HEK293T (cell line): ENCODE measurements at regions not wholly inside any gene's neighbourhood (a gene's known extent, or its start where the extent isn't known, plus 50 kb on each side); places are given as distances from the start of the nearest gene placed in this dataset.

Experiments used
- CTCF ChIA-PET: fragments of 350-600 bp; formaldehyde crosslinking; extraction: SDS; loops from one replicate; lab custom pipeline; 2021; ENCODE audit warnings: antibody characterized with exemption, inconsistent platforms; lab: Yijun Ruan, JAX
- POLR2A ChIA-PET: fragments of 350-600 bp; formaldehyde crosslinking; extraction: SDS; loops from one replicate; lab custom pipeline; 2020; ENCODE audit warnings: antibody characterized with exemption, inconsistent platforms; lab: Yijun Ruan, JAX
- DNase-seq: peaks from one replicate; pipeline ENCODE4 v3.0.0; 2012; ENCODE audit warnings: mixed read lengths; ENCODE audit errors: extremely low spot score
- ARNT ChIP-seq: fragments of 450-650 bp; IDR thresholded peaks from 2 replicates; pipeline ENCODE4 v1.6.1; 2017; ENCODE audit warnings: mild to moderate bottlenecking
- BHLHE40 ChIP-seq: fragments of 450-650 bp; IDR thresholded peaks from 2 replicates; pipeline ENCODE4 v1.6.1; 2016; ENCODE audit warnings: mild to moderate bottlenecking, moderate library complexity, borderline replicate concordance
- CTBP1 ChIP-seq: fragments of 450-650 bp; IDR thresholded peaks from 2 replicates; pipeline ENCODE4 v1.6.1; 2016; ENCODE audit warnings: borderline replicate concordance
- ELF4 ChIP-seq: fragments of 450-650 bp; IDR thresholded peaks from 2 replicates; pipeline ENCODE4 v1.6.1; 2017; ENCODE audit warnings: antibody characterized with exemption
- FOXA1 ChIP-seq: fragments of 450-650 bp; IDR thresholded peaks from 2 replicates; pipeline ENCODE4 v1.6.1; 2016; ENCODE audit warnings: mild to moderate bottlenecking
- FOXK2 ChIP-seq: fragments of 450-650 bp; IDR thresholded peaks from 2 replicates; pipeline ENCODE4 v1.6.1; 2016; ENCODE audit warnings: mild to moderate bottlenecking
- FOXM1 ChIP-seq: fragments of 450-650 bp; IDR thresholded peaks from 2 replicates; pipeline ENCODE4 v1.6.1; 2017; ENCODE audit warnings: mild to moderate bottlenecking, borderline replicate concordance
- HDGF ChIP-seq: fragments of 450-650 bp; IDR thresholded peaks from 2 replicates; pipeline ENCODE4 v1.6.1; 2017; ENCODE audit warnings: antibody characterized with exemption, borderline replicate concordance
- L3MBTL2 ChIP-seq: fragments of 450-650 bp; conservative IDR thresholded peaks from 2 replicates; pipeline ENCODE4 v1.6.1; 2016; ENCODE audit warnings: mild to moderate bottlenecking
- LEF1 ChIP-seq: fragments of 450-650 bp; IDR thresholded peaks from 2 replicates; pipeline ENCODE4 v1.6.1; 2017; ENCODE audit warnings: mild to moderate bottlenecking, borderline replicate concordance
- NFRKB ChIP-seq: fragments of 450-650 bp; IDR thresholded peaks from 2 replicates; pipeline ENCODE4 v1.6.1; 2016; ENCODE audit warnings: mild to moderate bottlenecking, moderate library complexity
- SP1 ChIP-seq: fragments of 450-650 bp; IDR thresholded peaks from 2 replicates; pipeline ENCODE4 v1.6.1; 2017
- SUZ12 ChIP-seq: fragments of 450-650 bp; IDR thresholded peaks from 2 replicates; pipeline ENCODE4 v1.6.1; 2016; ENCODE audit warnings: mild to moderate bottlenecking
- TARDBP ChIP-seq: fragments of 450-650 bp; IDR thresholded peaks from 2 replicates; pipeline ENCODE4 v1.6.1; 2016
- ZNF384 ChIP-seq: fragments of 450-650 bp; IDR thresholded peaks from 2 replicates; pipeline ENCODE4 v1.6.1; 2016
- TF ChIP-seq, protein P1 (sequence below): fragments of 450-650 bp; IDR thresholded peaks from 2 replicates; pipeline ENCODE4 v1.6.1; 2016

DNA sequence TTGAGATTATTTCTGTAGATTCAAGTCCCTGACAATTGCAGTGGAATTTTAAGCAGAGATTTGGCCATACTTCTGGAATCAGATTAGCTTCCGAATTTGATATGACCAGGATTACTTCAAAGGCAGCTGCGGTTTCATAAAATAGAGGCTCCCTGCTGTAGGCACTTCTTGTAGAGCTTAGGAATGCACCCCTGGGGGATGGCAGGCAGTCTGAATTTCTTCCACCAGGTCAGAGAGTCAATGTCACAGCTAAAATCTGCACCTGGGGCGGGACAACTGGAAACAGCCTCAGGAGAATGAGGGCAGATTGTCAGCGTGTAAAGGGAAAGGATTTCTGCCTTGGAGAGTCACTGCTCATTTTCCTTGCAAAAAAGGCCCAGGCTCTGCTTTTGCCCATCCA is 182.6 kb downstream of the ARRDC4 start:
- POLR2A ChIA-PET: no interaction called here
- CTCF ChIA-PET: interaction anchor here (0.9 kb wide), 1 partner anchor 35 kb away, joined by 4 read pairs; no protein-coding TSS in a partner anchor
- TF ChIP-seq SUZ12 (no peak), TARDBP (no peak)
- no peak for DNase-seq

DNA sequence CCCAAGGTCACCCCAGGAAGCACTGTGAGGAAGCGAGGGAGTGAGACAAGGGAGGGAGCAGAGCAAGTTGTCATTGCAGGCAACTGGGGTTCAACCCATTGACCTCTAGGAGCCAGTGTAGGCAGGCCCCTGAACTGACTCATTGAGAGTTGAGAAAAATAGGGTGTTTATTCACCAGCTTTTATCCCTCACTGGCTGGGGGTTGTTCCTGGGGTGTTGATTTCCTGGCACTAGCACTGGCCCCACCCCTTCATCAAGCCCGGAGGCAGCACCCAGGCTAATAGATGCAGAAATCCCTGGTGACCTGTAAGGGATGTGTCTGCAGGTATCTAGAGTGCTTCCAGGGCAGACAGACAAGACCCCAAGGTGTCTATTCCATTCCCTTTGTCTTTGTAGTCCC is 183.9 kb downstream of the ARRDC4 start:
- CTCF ChIA-PET: interaction anchor here (0.7 kb wide), 1 partner anchor 624 kb away, joined by 3 read pairs; no protein-coding TSS in a partner anchor
- TF ChIP-seq SUZ12 (no peak), FOXM1 (no peak), L3MBTL2 (no peak), TARDBP (no peak), HDGF (no peak), SP1 (no peak), NFRKB (no peak), FOXK2 (no peak), ELF4 (no peak), ARNT (no peak), LEF1 (no peak), ZNF384 (no peak), CTBP1 (no peak), FOXA1 (no peak), BHLHE40 (no peak)
- TF ChIP-seq, protein P1, sequence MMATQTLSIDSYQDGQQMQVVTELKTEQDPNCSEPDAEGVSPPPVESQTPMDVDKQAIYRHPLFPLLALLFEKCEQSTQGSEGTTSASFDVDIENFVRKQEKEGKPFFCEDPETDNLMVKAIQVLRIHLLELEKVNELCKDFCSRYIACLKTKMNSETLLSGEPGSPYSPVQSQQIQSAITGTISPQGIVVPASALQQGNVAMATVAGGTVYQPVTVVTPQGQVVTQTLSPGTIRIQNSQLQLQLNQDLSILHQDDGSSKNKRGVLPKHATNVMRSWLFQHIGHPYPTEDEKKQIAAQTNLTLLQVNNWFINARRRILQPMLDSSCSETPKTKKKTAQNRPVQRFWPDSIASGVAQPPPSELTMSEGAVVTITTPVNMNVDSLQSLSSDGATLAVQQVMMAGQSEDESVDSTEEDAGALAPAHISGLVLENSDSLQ: no peak

DNA sequence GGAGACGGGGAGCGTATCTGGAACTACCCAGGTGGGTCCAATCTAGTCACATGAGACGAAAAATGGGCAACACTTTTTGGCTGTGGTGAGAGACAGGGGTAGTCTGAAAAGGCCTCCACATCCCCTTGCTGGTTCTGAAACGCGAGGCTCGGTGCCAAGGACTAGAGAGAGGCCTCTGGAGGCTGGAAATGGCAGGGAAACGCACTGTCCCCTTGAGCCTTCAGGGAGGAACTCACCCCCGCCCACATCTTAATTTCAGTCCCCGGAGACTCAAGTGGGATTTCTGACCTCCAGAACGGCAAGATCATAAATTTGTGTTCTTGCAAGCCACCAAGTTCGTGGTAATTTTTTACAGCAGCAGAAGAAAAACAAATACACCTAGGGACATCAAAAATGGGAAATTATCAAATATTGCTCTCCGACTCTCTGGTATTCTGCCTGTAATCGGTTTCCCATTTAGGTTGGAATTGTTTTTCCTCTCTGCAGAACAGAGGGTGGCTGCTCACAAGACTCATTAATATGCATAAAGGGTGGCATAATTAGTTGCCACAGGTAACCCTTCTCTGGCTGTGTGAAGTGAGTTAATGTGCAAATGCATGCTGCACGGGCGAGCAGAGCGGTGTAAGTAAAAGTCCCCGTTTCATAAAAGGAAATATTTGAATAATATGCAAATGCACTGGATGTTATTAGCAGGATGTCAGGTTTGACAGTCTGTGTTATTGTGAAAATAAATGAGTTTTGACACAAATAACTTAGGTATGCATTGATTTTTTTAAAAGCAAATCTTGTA is 185.7 kb downstream of the ARRDC4 start:
- no peak for TF ChIP-seq SP1
- TF ChIP-seq BHLHE40: no peak
- no peak for TF ChIP-seq FOXA1
- no peak for TF ChIP-seq SUZ12
- no peak for TF ChIP-seq ZNF384
- TF ChIP-seq L3MBTL2: no peak
- no peak for TF ChIP-seq FOXK2
- no peak for TF ChIP-seq HDGF
- TF ChIP-seq ELF4: no peak
- TF ChIP-seq NFRKB: no peak
- no peak for TF ChIP-seq CTBP1
- DNase-seq: no peak
- CTCF ChIA-PET: no interaction called here
- POLR2A ChIA-PET: no interaction called here

More for the DNA sequence above, 183.9 kb downstream of the ARRDC4 start:
- POLR2A ChIA-PET: no interaction called here
- DNase-seq: no peak

DNA sequence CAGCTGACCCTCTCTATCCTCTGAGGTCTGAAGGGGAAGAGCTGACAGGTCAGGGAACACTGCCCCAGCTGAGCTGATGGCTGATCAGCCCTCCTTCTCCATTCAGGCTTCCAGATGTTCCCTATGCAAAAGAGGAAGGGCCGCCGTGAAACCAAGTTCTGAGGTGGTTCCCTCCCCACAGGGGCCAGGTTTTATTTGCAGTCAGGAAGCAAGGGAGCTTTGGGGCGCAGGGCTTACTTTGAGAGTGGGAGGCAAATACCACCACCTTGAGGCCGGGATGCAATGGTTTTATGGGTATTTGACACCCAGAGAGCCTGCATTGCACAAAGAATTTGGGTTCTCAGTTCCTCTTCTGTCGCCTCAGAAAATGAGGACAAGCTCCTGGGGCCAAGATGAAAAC is 186.9 kb downstream of the ARRDC4 start:
- TF ChIP-seq SP1 (no peak), ELF4 (no peak), LEF1 (no peak), NFRKB (no peak), ARNT (no peak), HDGF (no peak), SUZ12 (no peak), ZNF384 (no peak), L3MBTL2 (no peak), CTBP1 (no peak), FOXA1 (no peak), BHLHE40 (no peak), TARDBP (no peak), FOXM1 (no peak), FOXK2 (no peak)
- TF ChIP-seq, protein P1: no peak
- ChIA-PET POLR2A (no interaction called here), CTCF (interaction anchor here (1.0 kb wide), 1 partner anchor 248 kb away, joined by 3 read pairs; no protein-coding TSS in a partner anchor)
- DNase-seq: no peak

DNA sequence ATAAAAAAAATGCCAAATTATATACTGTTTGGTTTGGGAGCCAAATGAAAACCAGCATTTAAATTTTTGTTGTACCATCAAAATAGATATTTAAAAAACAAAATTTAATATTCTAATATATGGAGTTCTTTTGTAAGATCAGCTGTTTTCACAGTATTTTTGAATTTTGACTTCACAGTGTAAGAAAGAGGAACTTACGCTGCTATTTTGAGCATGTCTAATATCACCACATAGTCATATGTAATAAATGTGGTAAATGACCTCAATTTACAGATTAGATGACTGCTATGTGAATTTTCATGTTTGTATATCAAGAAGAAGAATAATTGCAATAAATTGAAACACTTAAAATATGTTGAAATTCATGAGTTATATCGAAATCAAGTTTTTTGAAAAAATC is 189.6 kb downstream of the ARRDC4 start:
- ChIA-PET POLR2A (no interaction called here), CTCF (no interaction called here)
- no peak for TF ChIP-seq L3MBTL2
- TF ChIP-seq, protein P1: no peak
- no peak for TF ChIP-seq BHLHE40
- no peak for TF ChIP-seq TARDBP
- TF ChIP-seq FOXM1: no peak
- no peak for TF ChIP-seq ZNF384
- no peak for TF ChIP-seq SUZ12
- no peak for TF ChIP-seq SP1
- no peak for TF ChIP-seq HDGF
- TF ChIP-seq CTBP1: no peak
- TF ChIP-seq FOXK2: no peak
- TF ChIP-seq FOXA1: no peak
- TF ChIP-seq ARNT: no peak
- no peak for DNase-seq

DNA sequence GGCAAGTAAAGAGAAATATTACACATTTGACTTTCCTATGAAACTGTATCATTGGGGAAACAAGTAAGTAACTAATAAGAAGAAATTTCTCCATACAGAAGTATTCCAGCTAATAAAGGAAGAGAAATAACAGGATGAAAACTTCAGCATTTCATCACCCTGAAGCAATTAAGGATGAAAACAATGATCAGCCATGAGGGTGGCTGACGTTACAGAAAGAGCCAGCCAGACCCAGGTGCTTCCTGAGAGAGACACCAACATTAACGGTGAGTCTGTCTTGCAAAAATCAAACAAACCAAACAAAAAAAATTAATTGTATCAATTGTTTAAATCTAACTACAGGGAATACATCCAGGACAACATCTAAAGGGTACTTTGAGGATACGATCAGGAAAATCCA is 190.0 kb downstream of the ARRDC4 start:
- CTCF ChIA-PET: no interaction called here

More for the DNA sequence above, 190.0 kb downstream of the ARRDC4 start:
- TF ChIP-seq FOXA1 (no peak), FOXK2 (no peak), LEF1 (no peak), ELF4 (no peak), CTBP1 (no peak), NFRKB (no peak), TARDBP (no peak)
- no peak for DNase-seq
- POLR2A ChIA-PET: no interaction called here
